Trophoblast cell (in vitro differentiated cells and primary cell): ENCODE measurements at regions not wholly inside any gene's neighbourhood (a gene's known extent, or its start where the extent isn't known, plus 50 kb on each side); places are given as distances from the start of the nearest gene placed in this dataset.

Source experiments
- DNase-seq, 2 donors: peaks; one replicate each; pipeline ENCODE4 v3.0.0-alpha.2; 2016
- H2AFZ ChIP-seq: 2 replicates; pipeline ENCODE4 v1.6.1; 2013; ENCODE audit warnings: low read length, moderate library complexity, mild to moderate bottlenecking; ENCODE audit not compliant: insufficient read depth, poor library complexity
- H2AK5ac ChIP-seq: 2 replicates; pipeline ENCODE4 v1.6.1; 2013; ENCODE audit warnings: mild to moderate bottlenecking, low read length
- H2BK120ac ChIP-seq: 2 replicates; pipeline ENCODE4 v1.6.1; 2013; ENCODE audit warnings: low read length, mild to moderate bottlenecking, moderate library complexity; ENCODE audit not compliant: insufficient read depth, poor library complexity
- H2BK12ac ChIP-seq: 2 replicates; pipeline ENCODE4 v1.6.1; 2013; ENCODE audit warnings: mild to moderate bottlenecking, low read length, moderate library complexity
- H2BK5ac ChIP-seq: 2 replicates; pipeline ENCODE4 v1.6.1; 2013; ENCODE audit warnings: low read length, low read depth, moderate library complexity, mild to moderate bottlenecking; ENCODE audit not compliant: poor library complexity
- H3K14ac ChIP-seq: 2 replicates; pipeline ENCODE4 v1.6.1; 2013; ENCODE audit warnings: mild to moderate bottlenecking, low read length
- H3K18ac ChIP-seq: 2 replicates; pipeline ENCODE4 v1.6.1; 2013; ENCODE audit warnings: mild to moderate bottlenecking, low read length
- H3K23ac ChIP-seq: 2 replicates; pipeline ENCODE4 v1.6.1; 2013; ENCODE audit warnings: low read length
- H3K27ac ChIP-seq: 2 replicates; pipeline ENCODE4 v1.5.1; 2013; ENCODE audit warnings: low read depth, mild to moderate bottlenecking, inconsistent platforms, low read length, moderate library complexity
- H3K27me3 ChIP-seq: 2 replicates; pipeline ENCODE4 v1.6.1; 2013; ENCODE audit warnings: inconsistent platforms, mild to moderate bottlenecking, low read length, moderate library complexity; ENCODE audit not compliant: insufficient read depth
- H3K36me3 ChIP-seq, 2 experiments: 1 replicate in 1 of 2; 2 replicates in 1 of 2; pipeline ENCODE4 v1.6.1; 2013; ENCODE audit warnings: low read length in 2 of 2, mild to moderate bottlenecking in 2 of 2, moderate library complexity in 1 of 2; ENCODE audit not compliant: insufficient read depth in 2 of 2, control insufficient read depth in 1 of 2
- H3K4ac ChIP-seq: 2 replicates; pipeline ENCODE4 v1.6.1; 2013; ENCODE audit warnings: low read depth, mild to moderate bottlenecking, low read length, moderate library complexity
- H3K4me1 ChIP-seq, 2 experiments: 1 replicate in 1 of 2; 2 replicates in 1 of 2; pipeline ENCODE4 v1.6.1; 2013; ENCODE audit warnings: low read length in 2 of 2, mild to moderate bottlenecking in 2 of 2, moderate library complexity in 1 of 2; ENCODE audit not compliant: insufficient read depth in 2 of 2, control insufficient read depth in 1 of 2
- H3K4me2 ChIP-seq: 2 replicates; pipeline ENCODE4 v1.6.1; 2013; ENCODE audit warnings: inconsistent platforms, mild to moderate bottlenecking, low read length, moderate library complexity
- H3K4me3 ChIP-seq: 2 replicates; pipeline ENCODE4 v1.5.1; 2013; ENCODE audit warnings: mild to moderate bottlenecking, low read depth, low read length, inconsistent platforms
- H3K79me1 ChIP-seq: one replicate; pipeline ENCODE4 v1.6.1; 2013; ENCODE audit warnings: low read length
- H3K79me2 ChIP-seq: 2 replicates; pipeline ENCODE4 v1.6.1; 2013; ENCODE audit warnings: low read length, mild to moderate bottlenecking; ENCODE audit not compliant: control insufficient read depth, insufficient read depth, poor library complexity
- H3K9ac ChIP-seq: 2 replicates; pipeline ENCODE4 v1.6.1; 2013; ENCODE audit warnings: mild to moderate bottlenecking, low read length
- H3K9me3 ChIP-seq: 2 replicates; pipeline ENCODE4 v1.6.1; 2013; ENCODE audit warnings: low read depth, mild to moderate bottlenecking, control low read depth, inconsistent platforms, low read length; ENCODE audit not compliant: insufficient read depth
- H4K12ac ChIP-seq: 2 replicates; pipeline ENCODE4 v1.6.1; 2013; ENCODE audit warnings: low read depth, mild to moderate bottlenecking, low read length, moderate library complexity
- H4K8ac ChIP-seq: 2 replicates; pipeline ENCODE4 v1.6.1; 2013; ENCODE audit warnings: low read depth, mild to moderate bottlenecking, low read length, moderate library complexity
- H4K91ac ChIP-seq: one replicate; pipeline ENCODE4 v1.6.1; 2013; ENCODE audit warnings: low read depth, mild to moderate bottlenecking, low read length, moderate library complexity
- WGBS: extraction: QIAGEN DNeasy Blood & Tissue Kit; methylation state at CpG from one replicate; pipeline ENCODE4 v1.1.7; 2013; ENCODE audit warnings: missing lambda C conversion rate; ENCODE audit not compliant: insufficient read length, insufficient coverage; ENCODE audit errors: extremely low coverage; 5-methylcytosine and 5-hydroxymethylcytosine counted together

- H2AK5ac ChIP-seq = no peak overlapping the region
- no peak overlapping the region for H2BK5ac ChIP-seq
- no peak overlapping the region for H3K4me2 ChIP-seq
- no peaks in the 10 kb centered on the region for H3K36me3 ChIP-seq
- H4K8ac ChIP-seq = no peak overlapping the region
- H2BK12ac ChIP-seq = no peak overlapping the region
- H3K9ac ChIP-seq = no peak overlapping the region
- H2BK120ac ChIP-seq = no peak overlapping the region
- no peak overlapping the region for H2AFZ ChIP-seq
- H3K9me3 ChIP-seq = no peaks in the 10 kb centered on the region
- H3K4ac ChIP-seq = no peak overlapping the region
- H3K27ac ChIP-seq = no peak overlapping the region
- no peak overlapping the region for H3K14ac ChIP-seq
- no peaks in the 10 kb centered on the region for H3K79me1 ChIP-seq
- no peaks in the 10 kb centered on the region for H3K79me2 ChIP-seq
- H4K12ac ChIP-seq = no peak overlapping the region
- no peak overlapping the region for H3K23ac ChIP-seq
- H4K91ac ChIP-seq = no peak overlapping the region
- H3K27me3 ChIP-seq = no peaks in the 10 kb centered on the region
- no peaks in the 10 kb centered on the region for H3K4me1 ChIP-seq
- H3K4me3 ChIP-seq = no peak overlapping the region
- DNase-seq = no peak
- no peak overlapping the region for H3K18ac ChIP-seq
Measured at GRCh38 chr18:41042866-41043265, 912.2 kb upstream of the PIK3C3 start.

GRCh38 chr18:41038071-41038470 lies 917.0 kb upstream of the PIK3C3 start:
- no peak overlapping the region for H2BK120ac ChIP-seq
- no peaks in the 10 kb centered on the region for H3K79me2 ChIP-seq
- H3K9ac ChIP-seq = no peak overlapping the region
- H2BK5ac ChIP-seq = no peak overlapping the region
- no peak overlapping the region for H2BK12ac ChIP-seq
- H4K12ac ChIP-seq = no peak overlapping the region
- H3K4me1 ChIP-seq = no peaks in the 10 kb centered on the region
- no peak overlapping the region for H3K4me2 ChIP-seq
- no peak for DNase-seq
- H3K18ac ChIP-seq = no peak overlapping the region
- no peak overlapping the region for H3K27ac ChIP-seq
- no peak overlapping the region for H3K4me3 ChIP-seq
- no peaks in the 10 kb centered on the region for H3K36me3 ChIP-seq
- H3K23ac ChIP-seq = no peak overlapping the region
- no peak overlapping the region for H2AK5ac ChIP-seq
- H4K91ac ChIP-seq = no peak overlapping the region
- no peak overlapping the region for H3K14ac ChIP-seq
- H2AFZ ChIP-seq = no peak overlapping the region
- no peaks in the 10 kb centered on the region for H3K79me1 ChIP-seq
- H3K9me3 ChIP-seq = no peaks in the 10 kb centered on the region
- no CpG with 5 or more reads among the region's 1 CpG for WGBS
- no peaks in the 10 kb centered on the region for H3K27me3 ChIP-seq
- no peak overlapping the region for H4K8ac ChIP-seq
- no peak overlapping the region for H3K4ac ChIP-seq

GRCh38 chr18:41036346-41036745 lies 918.7 kb upstream of the PIK3C3 start:
- Histone ChIP-seq H2AK5ac (no peak overlapping the region), H3K18ac (no peak overlapping the region), H2BK5ac (no peak overlapping the region), H3K27me3 (no peaks in the 10 kb centered on the region), H3K4me3 (no peak overlapping the region), H2BK12ac (no peak overlapping the region), H3K9me3 (no peaks in the 10 kb centered on the region), H3K36me3 (no peaks in the 10 kb centered on the region), H2AFZ (no peak overlapping the region), H3K79me2 (no peaks in the 10 kb centered on the region), H4K91ac (no peak overlapping the region), H3K9ac (no peak overlapping the region), H3K14ac (no peak overlapping the region), H3K27ac (no peak overlapping the region), H3K4me2 (no peak overlapping the region), H3K79me1 (no peaks in the 10 kb centered on the region), H4K12ac (no peak overlapping the region), H3K4me1 (no peaks in the 10 kb centered on the region), H4K8ac (no peak overlapping the region), H3K4ac (no peak overlapping the region), H3K23ac (no peak overlapping the region), H2BK120ac (no peak overlapping the region)
- no CpG with 5 or more reads among the region's 6 CpGs for WGBS
- no peak for DNase-seq

- H3K36me3 ChIP-seq = no peaks in the 10 kb centered on the region
- no peaks in the 10 kb centered on the region for H3K79me2 ChIP-seq
- DNase-seq = no peak
- H2BK12ac ChIP-seq = no peak overlapping the region
- no peaks in the 10 kb centered on the region for H3K9me3 ChIP-seq
- H2AFZ ChIP-seq = no peak overlapping the region
- H3K79me1 ChIP-seq = no peaks in the 10 kb centered on the region
- H2BK120ac ChIP-seq = no peak overlapping the region
- H3K9ac ChIP-seq = no peak overlapping the region
- H4K12ac ChIP-seq = no peak overlapping the region
- no peak overlapping the region for H2AK5ac ChIP-seq
- H3K4me1 ChIP-seq = no peaks in the 10 kb centered on the region
- H3K4ac ChIP-seq = no peak overlapping the region
- H3K18ac ChIP-seq = no peak overlapping the region
- no peak overlapping the region for H4K91ac ChIP-seq
- H4K8ac ChIP-seq = no peak overlapping the region
- H3K14ac ChIP-seq = no peak overlapping the region
- no CpG with 5 or more reads among the region's 2 CpGs for WGBS
- no peak overlapping the region for H3K4me3 ChIP-seq
- H2BK5ac ChIP-seq = no peak overlapping the region
- H3K27me3 ChIP-seq = no peaks in the 10 kb centered on the region
- no peak overlapping the region for H3K23ac ChIP-seq
- no peak overlapping the region for H3K27ac ChIP-seq
- H3K4me2 ChIP-seq = no peak overlapping the region
Measured at GRCh38 chr18:41034413-41034812, 920.6 kb upstream of the PIK3C3 start.

DNA sequence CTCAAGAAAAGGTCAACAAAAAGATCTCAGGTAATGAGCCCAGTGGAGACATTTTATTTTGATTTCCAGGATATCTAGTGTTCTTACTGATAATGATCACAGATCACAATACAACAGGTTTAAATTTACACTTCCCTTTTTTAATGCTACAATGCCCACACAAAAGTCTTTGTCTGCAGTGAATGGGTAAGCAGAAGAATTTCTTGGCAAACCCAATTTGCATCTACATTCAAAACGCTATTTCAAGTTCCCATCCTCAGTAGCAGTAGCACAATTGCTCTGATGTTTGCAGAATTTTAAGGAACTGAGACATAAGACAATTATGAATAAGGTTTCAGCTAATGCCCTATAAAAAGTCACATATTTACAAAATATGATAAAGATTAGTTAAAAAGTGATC lies 929.4 kb upstream of the PIK3C3 start:
- no peak overlapping the region for H2BK5ac ChIP-seq
- H3K27ac ChIP-seq = no peak overlapping the region
- H3K4me2 ChIP-seq = no peak overlapping the region
- no CpG with 5 or more reads among the region's 1 CpG for WGBS
- H3K14ac ChIP-seq = no peak overlapping the region
- H4K12ac ChIP-seq = no peak overlapping the region
- H3K18ac ChIP-seq = no peak overlapping the region
- H3K79me1 ChIP-seq = no peaks in the 10 kb centered on the region
- no peak for DNase-seq
- H3K9ac ChIP-seq = no peak overlapping the region
- no peak overlapping the region for H4K91ac ChIP-seq
- no peaks in the 10 kb centered on the region for H3K9me3 ChIP-seq
- no peak overlapping the region for H3K23ac ChIP-seq
- no peak overlapping the region for H3K4ac ChIP-seq
- no peak overlapping the region for H2AK5ac ChIP-seq
- no peaks in the 10 kb centered on the region for H3K36me3 ChIP-seq
- no peaks in the 10 kb centered on the region for H3K79me2 ChIP-seq
- H2BK120ac ChIP-seq = no peak overlapping the region
- no peak overlapping the region for H2AFZ ChIP-seq
- no peaks in the 10 kb centered on the region for H3K4me1 ChIP-seq
- H4K8ac ChIP-seq = no peak overlapping the region
- no peak overlapping the region for H3K4me3 ChIP-seq
- no peaks in the 10 kb centered on the region for H3K27me3 ChIP-seq
- H2BK12ac ChIP-seq = no peak overlapping the region
